GM23338 (cell line): ENCODE measurements at regions not wholly inside any gene's neighbourhood (a gene's known extent, or its start where the extent isn't known, plus 50 kb on each side); places are given as distances from the start of the nearest gene placed in this dataset.

Source experiments
- ATAC-seq: fragments of 200-7000 bp; cut with Tn5 transposase; 3 replicates; pipeline ENCODE4 v1.9.1; 2020
- DNase-seq: peaks from one replicate; pipeline ENCODE4 v3.0.0-alpha.2; 2015; ENCODE audit warnings: low spot score
- H2AFZ ChIP-seq: fragments of 200-600 bp; sonication (generic); 2 replicates; pipeline ENCODE4 v1.8.0; 2016; ENCODE audit warnings: antibody characterized with exemption, mild to moderate bottlenecking, moderate library complexity
- H3F3A ChIP-seq: fragments of 200-600 bp; sonication (generic); replicated peaks from 2 replicates; pipeline ENCODE4 v1.8.0; 2017; ENCODE audit warnings: antibody characterized with exemption, mixed run types, low read depth
- H3K27ac ChIP-seq: fragments of 200-600 bp; sonication (generic); 2 replicates; pipeline ENCODE4 v1.6.1; 2016; ENCODE audit warnings: low read depth
- H3K27me3 ChIP-seq: fragments of 200-600 bp; sonication (generic); 2 replicates; pipeline ENCODE4 v1.8.0; 2016; ENCODE audit warnings: mild to moderate bottlenecking, mixed run types, moderate library complexity; ENCODE audit not compliant: insufficient read depth
- H3K36me3 ChIP-seq: fragments of 200-600 bp; sonication (generic); 2 replicates; pipeline ENCODE4 v1.8.0; 2016; ENCODE audit warnings: mild to moderate bottlenecking; ENCODE audit not compliant: insufficient read depth
- H3K4me1 ChIP-seq: fragments of 200-600 bp; sonication (generic); 2 replicates; pipeline ENCODE4 v1.8.0; 2016; ENCODE audit warnings: mild to moderate bottlenecking, moderate library complexity; ENCODE audit not compliant: insufficient read depth
- H3K4me2 ChIP-seq: fragments of 200-600 bp; sonication (generic); 2 replicates; pipeline ENCODE4 v1.7.1; 2017; ENCODE audit warnings: mixed run types
- H3K4me3 ChIP-seq: fragments of 200-600 bp; sonication (generic); 2 replicates; pipeline ENCODE4 v1.6.1; 2016; ENCODE audit warnings: mixed run types
- H3K79me2 ChIP-seq: fragments of 200-600 bp; sonication (generic); replicated peaks from 2 replicates; pipeline ENCODE4 v1.8.0; 2017; ENCODE audit warnings: mild to moderate bottlenecking; ENCODE audit not compliant: insufficient read depth
- H3K9me2 ChIP-seq: fragments of 200-600 bp; sonication (generic); 2 replicates; pipeline ENCODE4 v1.8.0; 2017; ENCODE audit not compliant: insufficient read depth
- H4K20me1 ChIP-seq: fragments of 200-600 bp; sonication (generic); replicated peaks from 2 replicates; pipeline ENCODE4 v1.8.0; 2017; ENCODE audit warnings: mild to moderate bottlenecking; ENCODE audit not compliant: insufficient read depth
- H3K27ac Mint-ChIP-seq: 2 replicates; pipeline ENCODE4 v1.8.0; 2020; ENCODE audit warnings: inconsistent platforms, mild to moderate bottlenecking, moderate library complexity, mixed read lengths
- H3K27me3 Mint-ChIP-seq: 3 replicates; pipeline ENCODE4 v1.8.0; 2022; ENCODE audit warnings: low read depth, mild to moderate bottlenecking, moderate library complexity, mixed read lengths, inconsistent platforms; ENCODE audit not compliant: insufficient read depth, poor library complexity
- H3K36me3 Mint-ChIP-seq: 3 replicates; pipeline ENCODE4 v1.8.0; 2021; ENCODE audit warnings: low read depth, mild to moderate bottlenecking, inconsistent platforms, moderate library complexity, mixed read lengths
- H3K4me1 Mint-ChIP-seq: 3 replicates; pipeline ENCODE4 v1.8.0; 2020; ENCODE audit warnings: mild to moderate bottlenecking, inconsistent platforms, mixed read lengths
- H3K4me3 Mint-ChIP-seq: 3 replicates; pipeline ENCODE4 v1.8.0; 2021; ENCODE audit warnings: moderate library complexity, mild to moderate bottlenecking, inconsistent platforms, mixed read lengths
- H3K9me3 Mint-ChIP-seq: 3 replicates; pipeline ENCODE4 v1.8.0; 2020; ENCODE audit warnings: moderate library complexity, mild to moderate bottlenecking, inconsistent platforms, mixed read lengths
- CREB1 ChIP-seq: fragments of 250-450 bp; sonication (Bioruptor Pico); IDR thresholded peaks from 2 replicates; pipeline ENCODE4 v1.5.0; 2020; ENCODE audit warnings: low read depth, mild to moderate bottlenecking, moderate library complexity
- CTCF ChIP-seq, 2 experiments: fragments of 200-600 bp in 1 of 2; sonication (generic) in 1 of 2; conservative IDR thresholded peaks; 2 replicates each; pipeline versions ENCODE4 v1.5.1 to v1.6.1; 2016 to 2017; ENCODE audit warnings: antibody characterized with exemption in 2 of 2, low read depth in 2 of 2, mild to moderate bottlenecking in 2 of 2, moderate library complexity in 1 of 2
- ETS1 ChIP-seq: IDR thresholded peaks from 2 replicates; pipeline ENCODE4 v1.6.1; 2016; ENCODE audit warnings: antibody characterized with exemption
- EZH2 ChIP-seq: fragments of 200-600 bp; sonication (generic); IDR thresholded peaks from one replicate; pipeline ENCODE4 v1.8.0; 2017; ENCODE audit warnings: antibody characterized with exemption, mild to moderate bottlenecking, low read depth; ENCODE audit not compliant: unreplicated experiment
- JUNB ChIP-seq: IDR thresholded peaks from one replicate; pipeline ENCODE4 v1.6.1; 2016; ENCODE audit warnings: antibody characterized with exemption; ENCODE audit not compliant: unreplicated experiment
- NANOG ChIP-seq: IDR thresholded peaks from 2 replicates; pipeline ENCODE4 v1.6.1; 2016; ENCODE audit warnings: antibody characterized with exemption, borderline replicate concordance
- POLR2AphosphoS5 ChIP-seq: IDR thresholded peaks from 2 replicates; pipeline ENCODE4 v1.6.1; 2016; ENCODE audit warnings: antibody characterized with exemption, low read depth
- REST ChIP-seq: IDR thresholded peaks from one replicate; pipeline ENCODE4 v1.6.1; 2018; ENCODE audit warnings: antibody characterized with exemption; ENCODE audit not compliant: unreplicated experiment
- STAT1 ChIP-seq: IDR thresholded peaks from one replicate; pipeline ENCODE4 v1.6.1; 2016; ENCODE audit warnings: antibody characterized with exemption; ENCODE audit not compliant: unreplicated experiment
- ZNF114 ChIP-seq: fragments of 250-450 bp; sonication (Bioruptor Pico); IDR thresholded peaks from 2 replicates; pipeline ENCODE4 v1.5.0; 2020; ENCODE audit warnings: mild to moderate bottlenecking, moderate library complexity

GRCh38 chr3:170749185-170749584 lies 120.8 kb downstream of the RPL22L1 start:
- no peaks in the 10 kb centered on the region for H3K27me3 Mint-ChIP-seq
- Histone ChIP-seq H3K27ac (no peak overlapping the region), H2AFZ (no peak overlapping the region), H4K20me1 (no peaks in the 10 kb centered on the region), H3K36me3 (no peaks in the 10 kb centered on the region), H3K4me2 (no peak overlapping the region), H3K79me2 (no peaks in the 10 kb centered on the region), H3F3A (no peaks in the 10 kb centered on the region), H3K4me1 (no peaks in the 10 kb centered on the region), H3K9me2 (peaks cover 10% of the 10 kb centered on the region), H3K4me3 (no peak overlapping the region), H3K27me3 (no peaks in the 10 kb centered on the region)
- peaks cover 13% of the 10 kb centered on the region for H3K36me3 Mint-ChIP-seq
- TF ChIP-seq CTCF (conservative IDR thresholded peaks at IDR 0.05; ENCODE audit: low read depth in 2 of 2) (no peak), ZNF114 (CRISPR knock-in tag) (no peak), NANOG (no peak), POLR2AphosphoS5 (no peak)
- no peaks in the 10 kb centered on the region for H3K4me1 Mint-ChIP-seq
- ATAC-seq (no peak), DNase-seq (no peak)
- no peak overlapping the region for H3K27ac Mint-ChIP-seq
- no peak overlapping the region for H3K4me3 Mint-ChIP-seq
- peaks cover 16% of the 10 kb centered on the region for H3K9me3 Mint-ChIP-seq

- Mint-ChIP-seq H3K36me3 (peaks cover 13% of the 10 kb centered on the region), H3K27ac (no peak overlapping the region), H3K4me1 (no peaks in the 10 kb centered on the region), H3K27me3 (no peaks in the 10 kb centered on the region), H3K9me3 (peaks cover 16% of the 10 kb centered on the region), H3K4me3 (no peak overlapping the region)
- Histone ChIP-seq H4K20me1 (no peaks in the 10 kb centered on the region), H3K4me2 (no peak overlapping the region), H3K4me3 (no peak overlapping the region), H3K9me2 (peaks cover 10% of the 10 kb centered on the region), H2AFZ (no peak overlapping the region), H3F3A (no peaks in the 10 kb centered on the region), H3K79me2 (no peaks in the 10 kb centered on the region), H3K36me3 (no peaks in the 10 kb centered on the region), H3K27me3 (no peaks in the 10 kb centered on the region), H3K4me1 (no peaks in the 10 kb centered on the region), H3K27ac (no peak overlapping the region)
- DNase-seq = no peak
- ATAC-seq = no peak
- TF ChIP-seq EZH2 = no peak
- TF ChIP-seq NANOG = no peak
- no peak for TF ChIP-seq JUNB
- TF ChIP-seq STAT1 = no peak
- no peak for TF ChIP-seq ETS1
- TF ChIP-seq REST = no peak
- TF ChIP-seq CTCF (conservative IDR thresholded peaks at IDR 0.05; ENCODE audit: low read depth in 2 of 2) = no peak
- TF ChIP-seq CREB1 (CRISPR knock-in tag) = no peak
Measured at GRCh38 chr3:170746175-170746942, 123.6 kb downstream of the RPL22L1 start.
